Non-pigmented ciliary epithelial cell (primary cell): ENCODE measurements at regions not wholly inside any gene's neighbourhood (a gene's known extent, or its start where the extent isn't known, plus 50 kb on each side); places are given as distances from the start of the nearest gene placed in this dataset.
"Not testable (repeated sequence)": the region's sequence is repeated elsewhere in the genome, so short reads cannot be mapped to it uniquely, and the experiment has no call there.

Source experiments
- DNase-seq: peaks from one replicate; pipeline ENCODE4 v3.0.0-alpha.2; 2010; ENCODE audit warnings: low read depth

- DNase-seq = no peak
These were observed 86.0 kb downstream of the DTWD1 start for GRCh38 chr15:49706805-49707204.

GRCh38 chr15:49707598-49707997 is 86.8 kb downstream of the DTWD1 start:
- no peak for DNase-seq

GRCh38 chr15:49709646-49710214 is 88.9 kb downstream of the DTWD1 start:
- no peak for DNase-seq

- no peak for DNase-seq
These were observed 91.3 kb downstream of the DTWD1 start for GRCh38 chr15:49712162-49712561.

- no peak for DNase-seq
These were observed 92.1 kb downstream of the DTWD1 start for GRCh38 chr15:49712846-49713450.

- DNase-seq = no peak
These were observed 94.4 kb downstream of the DTWD1 start for GRCh38 chr15:49715211-49715610.

- DNase-seq = no peak
These were observed 94.9 kb downstream of the DTWD1 start for GRCh38 chr15:49715701-49716100.

- DNase-seq = no peak
These were observed 97.4 kb downstream of the DTWD1 start for GRCh38 chr15:49718234-49718633.

GRCh38 chr15:49718846-49719245 is 98.0 kb downstream of the DTWD1 start:
- no peak for DNase-seq

GRCh38 chr15:49720261-49720660 is 99.4 kb downstream of the DTWD1 start:
- DNase-seq = no peak

- DNase-seq = no peak
These were observed 100.2 kb downstream of the DTWD1 start for GRCh38 chr15:49721091-49721490.

GRCh38 chr15:49721621-49722020 is 100.8 kb downstream of the DTWD1 start:
- DNase-seq = no peak

- DNase-seq = no peak
These were observed 103.1 kb downstream of the DTWD1 start for GRCh38 chr15:49723981-49724380.

- no peak for DNase-seq
These were observed 110.6 kb downstream of the DTWD1 start for GRCh38 chr15:49731187-49732099.

- DNase-seq = not testable (repeated sequence)
These were observed 111.3 kb downstream of the DTWD1 start for GRCh38 chr15:49732109-49732508.

- DNase-seq = not testable (repeated sequence)
These were observed 113.2 kb downstream of the DTWD1 start for GRCh38 chr15:49734089-49734488.

GRCh38 chr15:49734831-49735508 is 114.1 kb downstream of the DTWD1 start:
- no peak for DNase-seq

GRCh38 chr15:49737127-49737526 is 116.3 kb downstream of the DTWD1 start:
- DNase-seq = no peak

- no peak for DNase-seq
These were observed 120.9 kb downstream of the DTWD1 start for GRCh38 chr15:49741712-49742111.

- DNase-seq = no peak
These were observed 121.5 kb downstream of the DTWD1 start for GRCh38 chr15:49742381-49742780.

- DNase-seq = no peak
These were observed 126.5 kb downstream of the DTWD1 start for GRCh38 chr15:49747340-49747739.

GRCh38 chr15:49748791-49749190 is 127.9 kb downstream of the DTWD1 start:
- no peak for DNase-seq

- DNase-seq = no peak
These were observed 129.7 kb downstream of the DTWD1 start for GRCh38 chr15:49750553-49750952.
